DMS79 (cell line): ENCODE measurements at regions not wholly inside any gene's neighbourhood (a gene's known extent, or its start where the extent isn't known, plus 50 kb on each side); places are given as distances from the start of the nearest gene placed in this dataset.

Experiments
- DNase-seq: peaks from one replicate; lab custom pipeline; 2025; lab: John Stamatoyannopoulos, UW

GRCh38 chr2:80854831-80855230, 550.3 kb upstream of the LRRTM1 start:
- DNase-seq = no peak

GRCh38 chr2:80852808-80853139, 548.2 kb upstream of the LRRTM1 start:
- DNase-seq = no peak

- DNase-seq = no peak
Measured at GRCh38 chr2:80852079-80852807, 547.7 kb upstream of the LRRTM1 start.

GRCh38 chr2:80830891-80831290, 526.3 kb upstream of the LRRTM1 start:
- DNase-seq = no peak

- DNase-seq = no peak
Measured at GRCh38 chr2:80822999-80823398, 518.4 kb upstream of the LRRTM1 start.

GRCh38 chr2:80815259-80815658, 510.7 kb upstream of the LRRTM1 start:
- no peak for DNase-seq

GRCh38 chr2:80786584-80786983, 482.0 kb upstream of the LRRTM1 start:
- no peak for DNase-seq

- no peak for DNase-seq
Measured at GRCh38 chr2:80778704-80779103, 474.2 kb upstream of the LRRTM1 start.

GRCh38 chr2:80748592-80748991, 444.0 kb upstream of the LRRTM1 start:
- DNase-seq = no peak

GRCh38 chr2:80737047-80737446, 432.5 kb upstream of the LRRTM1 start:
- no peak for DNase-seq

GRCh38 chr2:80725001-80725400, 420.4 kb upstream of the LRRTM1 start:
- no peak for DNase-seq

GRCh38 chr2:80722803-80723202, 418.3 kb upstream of the LRRTM1 start:
- no peak for DNase-seq

GRCh38 chr2:80719607-80720006, 415.1 kb upstream of the LRRTM1 start:
- DNase-seq = no peak

- no peak for DNase-seq
Measured at GRCh38 chr2:80715433-80715832, 410.9 kb upstream of the LRRTM1 start.

GRCh38 chr2:80711915-80712314, 407.4 kb upstream of the LRRTM1 start:
- DNase-seq = no peak

- no peak for DNase-seq
Measured at GRCh38 chr2:80706951-80707350, 402.4 kb upstream of the LRRTM1 start.

GRCh38 chr2:80706541-80706940, 402.0 kb upstream of the LRRTM1 start:
- DNase-seq = no peak

GRCh38 chr2:80703532-80703931, 399.0 kb upstream of the LRRTM1 start:
- no peak for DNase-seq

- no peak for DNase-seq
Measured at GRCh38 chr2:80700961-80701360, 396.4 kb upstream of the LRRTM1 start.
